BJ (cell line): ENCODE measurements at regions not wholly inside any gene's neighbourhood (a gene's known extent, or its start where the extent isn't known, plus 50 kb on each side); places are given as distances from the start of the nearest gene placed in this dataset.

ENCODE experiments used
- CTCF ChIA-PET: fragments of 350-600 bp; formaldehyde crosslinking; extraction: SDS; loops from one replicate; lab custom pipeline; 2021; ENCODE audit warnings: antibody characterized with exemption, inconsistent platforms; lab: Yijun Ruan, JAX
- POLR2A ChIA-PET: fragments of 300-600 bp; sonication (Branson Sonifier 250); formaldehyde crosslinking; extraction: SDS; loops from one replicate; lab custom pipeline; 2021; ENCODE audit warnings: antibody characterized with exemption; lab: Charles Lee
- DNase-seq: peaks from one replicate; pipeline ENCODE4 v3.0.0-alpha.2; 2011; ENCODE audit warnings: low read depth
- H3K27me3 ChIP-seq: 2 replicates; pipeline ENCODE4 v1.6.0; 2011; ENCODE audit warnings: low read length; ENCODE audit not compliant: control insufficient read depth, insufficient read depth
- H3K36me3 ChIP-seq: 2 replicates; pipeline ENCODE4 v1.5.1; 2011; ENCODE audit warnings: low read length; ENCODE audit not compliant: control insufficient read depth, insufficient read depth
- H3K4me3 ChIP-seq: 2 replicates; pipeline ENCODE4 v1.5.1; 2011; ENCODE audit warnings: low read depth, mild to moderate bottlenecking, control low read depth, low read length
- CTCF ChIP-seq: IDR thresholded peaks from 2 replicates; pipeline ENCODE4 v1.5.1; 2011; ENCODE audit warnings: low read depth, mild to moderate bottlenecking, control low read depth, inconsistent platforms, low read length, moderate library complexity; ENCODE audit not compliant: insufficient read depth

GRCh38 chr18:5653802-5654201, 110.0 kb upstream of the EPB41L3 start:
- POLR2A ChIA-PET: no interaction called here
- Histone ChIP-seq H3K36me3 (no peaks in the 10 kb centered on the region), H3K4me3 (no peak overlapping the region), H3K27me3 (no peaks in the 10 kb centered on the region)
- no peak for TF ChIP-seq CTCF
- CTCF ChIA-PET: interaction anchor here (0.6 kb wide), 1 partner anchor 312 kb away, joined by 3 read pairs; no protein-coding TSS in a partner anchor
- DNase-seq: no peak

- H3K27me3 ChIP-seq: no peaks in the 10 kb centered on the region
- ChIA-PET CTCF (interaction anchor here (1.5 kb wide), 1 partner anchor 8 kb away, joined by 3 read pairs; no protein-coding TSS in a partner anchor), POLR2A (no interaction called here)
- no peaks in the 10 kb centered on the region for H3K36me3 ChIP-seq
- no peak for DNase-seq
- TF ChIP-seq CTCF: no peak
- H3K4me3 ChIP-seq: no peak overlapping the region
Measured at GRCh38 chr18:5651736-5652135, 107.9 kb upstream of the EPB41L3 start.

GRCh38 chr18:5649439-5649838, 105.6 kb upstream of the EPB41L3 start:
- Histone ChIP-seq H3K4me3 (no peak overlapping the region), H3K27me3 (no peaks in the 10 kb centered on the region), H3K36me3 (no peaks in the 10 kb centered on the region)
- ChIA-PET CTCF (no interaction called here), POLR2A (no interaction called here)
- TF ChIP-seq CTCF: no peak
- no peak for DNase-seq

GRCh38 chr18:5646739-5647138, 102.9 kb upstream of the EPB41L3 start:
- ChIA-PET CTCF (no interaction called here), POLR2A (no interaction called here)
- Histone ChIP-seq H3K27me3 (no peaks in the 10 kb centered on the region), H3K4me3 (no peak overlapping the region), H3K36me3 (no peaks in the 10 kb centered on the region)
- DNase-seq: no peak
- TF ChIP-seq CTCF: no peak

GRCh38 chr18:5643288-5643687, 99.5 kb upstream of the EPB41L3 start:
- no peak overlapping the region for H3K4me3 ChIP-seq
- peaks cover under 1% of the 10 kb centered on the region; the same call in 1 of the 2 replicates for H3K27me3 ChIP-seq
- TF ChIP-seq CTCF: no peak
- no peak for DNase-seq
- no peaks in the 10 kb centered on the region for H3K36me3 ChIP-seq
- ChIA-PET POLR2A (no interaction called here), CTCF (interaction anchor here (0.6 to 1.6 kb wide), 2 partner anchors 9 to 443 kb away, joined by 3 read pairs; no protein-coding TSS in a partner anchor)
